Gastrocnemius medialis (tissue), 4 donors: ENCODE measurements at regions not wholly inside any gene's neighbourhood (a gene's known extent, or its start where the extent isn't known, plus 50 kb on each side); places are given as distances from the start of the nearest gene placed in this dataset.
"Not testable (repeated sequence)": the region's sequence is repeated elsewhere in the genome, so short reads cannot be mapped to it uniquely, and the experiment has no call there.

Experiments
- ATAC-seq, 2 donors: fragments of 150-250 bp; one replicate each; pipeline ENCODE4 v1.9.1; 2016
- DNase-seq, 2 donors: peaks; one replicate each; pipeline ENCODE4 v3.0.0-alpha.2; 2019
- H3K27ac ChIP-seq, 4 donors: fragments of 200-600 bp; sonication (generic); 1 replicate in 1 of 4; 2 replicates in 3 of 4; pipeline ENCODE4 v1.5.1; 2016 to 2018; ENCODE audit warnings: mild to moderate bottlenecking in 2 of 4, moderate library complexity in 1 of 4
- H3K27me3 ChIP-seq, 3 donors: fragments of 200-600 bp; sonication (generic) in 2 of 3; 1 replicate in 1 of 3; 2 replicates in 2 of 3; pipeline versions ENCODE4 v1.5.1 to v1.6.0; 2016 to 2019; ENCODE audit warnings: mild to moderate bottlenecking in 1 of 3, moderate library complexity in 1 of 3
- H3K36me3 ChIP-seq, 2 donors: fragments of 200-600 bp; sonication (generic) in 1 of 2; one replicate each; pipeline ENCODE4 v1.5.1; 2017 to 2018
- H3K4me1 ChIP-seq, 2 donors: fragments of 200-600 bp; sonication (generic) in 1 of 2; one replicate each; pipeline ENCODE4 v1.5.1; 2016 to 2017; ENCODE audit warnings: mild to moderate bottlenecking in 2 of 2
- H3K4me3 ChIP-seq, 4 donors: fragments of 200-600 bp; sonication (generic) in 3 of 4; 1 replicate in 1 of 4; 2 replicates in 3 of 4; pipeline ENCODE4 v1.5.1; 2016 to 2019; ENCODE audit warnings: mild to moderate bottlenecking in 2 of 4
- H3K9me3 ChIP-seq, 3 donors: fragments of 200-600 bp; sonication (generic) in 2 of 3; 1 replicate in 1 of 3; 2 replicates in 2 of 3; pipeline ENCODE4 v1.5.1; 2016 to 2019
- POLR2A ChIP-seq, 2 donors: fragments of 450-650 bp; IDR thresholded peaks; one replicate each; pipeline ENCODE4 v1.6.1; 2017; ENCODE audit warnings: antibody characterized with exemption in 2 of 2, mild to moderate bottlenecking in 2 of 2, moderate library complexity in 2 of 2
- in situ Hi-C, 4 donors: fragments of 200-750 bp; cut with MboI; loops; one replicate each; pipeline versions ENCODE4 v1.15.0 to v1.8.0; 2017; ENCODE audit warnings: low sequenced_read_pairs in 4 of 4
- intact Hi-C: fragments of 100-400 bp; cut with DNase I; formaldehyde crosslinking; loops from one replicate; pipeline ENCODE4 v1.15.1; 2023; ENCODE audit warnings: low total_unique reads
- TF ChIP-seq, protein P1 (sequence below), 5 experiments: fragments of 450-650 bp in 3 of 5; fragments of 200-600 bp in 2 of 5; sonication (generic) in 2 of 5; IDR thresholded peaks in 4 of 5; conservative IDR thresholded peaks in 1 of 5; 1 replicate in 4 of 5; 2 replicates in 1 of 5; pipeline ENCODE4 v1.5.1; 2016 to 2019; ENCODE audit warnings: antibody characterized with exemption in 5 of 5, mild to moderate bottlenecking in 3 of 5, moderate library complexity in 3 of 5

DNA sequence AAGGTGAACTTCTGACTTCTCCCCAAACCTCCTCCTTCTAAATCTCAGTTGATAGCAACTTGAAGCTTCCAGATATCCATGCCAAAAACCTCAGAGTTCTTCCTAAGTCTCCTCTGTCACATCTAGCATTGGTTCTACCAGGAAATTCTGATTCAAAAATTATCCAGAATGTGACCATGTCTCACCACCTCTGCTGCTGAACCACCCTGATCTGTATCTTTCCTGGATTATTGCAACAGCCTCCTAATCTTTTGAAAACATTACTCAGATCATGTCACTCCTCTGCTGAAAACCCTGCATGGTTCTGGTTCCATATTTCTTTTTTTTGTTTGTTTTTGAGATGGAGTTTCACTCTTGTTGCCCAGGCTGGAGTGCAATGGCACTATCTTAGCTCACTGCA is 78.7 kb upstream of the TNFSF11 start:
- Histone ChIP-seq H3K27me3 (no peaks in the 10 kb centered on the region), H3K4me1 (no peaks in the 10 kb centered on the region), H3K36me3 (no peaks in the 10 kb centered on the region), H3K9me3 (no peaks in the 10 kb centered on the region), H3K27ac (no peak overlapping the region), H3K4me3 (no peak overlapping the region)
- no peak for ATAC-seq
- DNase-seq = no peak
- in situ Hi-C loops (no loop called here), intact Hi-C loops (no loop called here)
- TF ChIP-seq, protein P1, sequence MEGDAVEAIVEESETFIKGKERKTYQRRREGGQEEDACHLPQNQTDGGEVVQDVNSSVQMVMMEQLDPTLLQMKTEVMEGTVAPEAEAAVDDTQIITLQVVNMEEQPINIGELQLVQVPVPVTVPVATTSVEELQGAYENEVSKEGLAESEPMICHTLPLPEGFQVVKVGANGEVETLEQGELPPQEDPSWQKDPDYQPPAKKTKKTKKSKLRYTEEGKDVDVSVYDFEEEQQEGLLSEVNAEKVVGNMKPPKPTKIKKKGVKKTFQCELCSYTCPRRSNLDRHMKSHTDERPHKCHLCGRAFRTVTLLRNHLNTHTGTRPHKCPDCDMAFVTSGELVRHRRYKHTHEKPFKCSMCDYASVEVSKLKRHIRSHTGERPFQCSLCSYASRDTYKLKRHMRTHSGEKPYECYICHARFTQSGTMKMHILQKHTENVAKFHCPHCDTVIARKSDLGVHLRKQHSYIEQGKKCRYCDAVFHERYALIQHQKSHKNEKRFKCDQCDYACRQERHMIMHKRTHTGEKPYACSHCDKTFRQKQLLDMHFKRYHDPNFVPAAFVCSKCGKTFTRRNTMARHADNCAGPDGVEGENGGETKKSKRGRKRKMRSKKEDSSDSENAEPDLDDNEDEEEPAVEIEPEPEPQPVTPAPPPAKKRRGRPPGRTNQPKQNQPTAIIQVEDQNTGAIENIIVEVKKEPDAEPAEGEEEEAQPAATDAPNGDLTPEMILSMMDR (IDR thresholded peaks at IDR 0.05 in 4 of 5, conservative IDR thresholded peaks at IDR 0.05 in 1 of 5) = no peak
- no peak for TF ChIP-seq POLR2A (IDR thresholded peaks at IDR 0.05)

DNA sequence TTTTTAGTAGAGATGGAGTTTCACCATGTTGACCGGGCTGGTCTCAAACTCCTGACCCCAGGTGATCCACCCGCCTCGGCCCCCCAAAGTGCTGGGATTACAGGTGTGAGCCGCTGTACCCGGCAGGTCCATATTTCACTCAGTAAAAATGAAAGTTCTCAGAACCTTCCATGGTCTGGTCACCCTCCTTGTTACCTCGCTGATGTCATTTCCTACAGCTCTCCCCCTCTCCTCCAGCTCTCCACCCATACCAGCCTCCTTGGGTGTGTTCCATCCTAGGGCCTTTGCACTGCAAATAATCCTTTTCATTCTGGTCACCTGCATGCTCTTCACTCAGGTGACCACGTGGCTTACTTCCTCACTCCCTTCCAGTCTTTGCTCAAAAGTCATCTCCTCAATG is 78.2 kb upstream of the TNFSF11 start:
- TF ChIP-seq POLR2A (IDR thresholded peaks at IDR 0.05) = no peak
- TF ChIP-seq, protein P1 (IDR thresholded peaks at IDR 0.05 in 4 of 5, conservative IDR thresholded peaks at IDR 0.05 in 1 of 5) = no peak
- no peak for ATAC-seq
- H3K9me3 ChIP-seq = no peaks in the 10 kb centered on the region
- no peak for DNase-seq
- intact Hi-C loops (no loop called here), in situ Hi-C loops (no loop called here)
- H3K4me1 ChIP-seq = no peaks in the 10 kb centered on the region
- no peak overlapping the region for H3K27ac ChIP-seq
- no peaks in the 10 kb centered on the region for H3K36me3 ChIP-seq
- no peak overlapping the region for H3K4me3 ChIP-seq
- H3K27me3 ChIP-seq = no peaks in the 10 kb centered on the region

DNA sequence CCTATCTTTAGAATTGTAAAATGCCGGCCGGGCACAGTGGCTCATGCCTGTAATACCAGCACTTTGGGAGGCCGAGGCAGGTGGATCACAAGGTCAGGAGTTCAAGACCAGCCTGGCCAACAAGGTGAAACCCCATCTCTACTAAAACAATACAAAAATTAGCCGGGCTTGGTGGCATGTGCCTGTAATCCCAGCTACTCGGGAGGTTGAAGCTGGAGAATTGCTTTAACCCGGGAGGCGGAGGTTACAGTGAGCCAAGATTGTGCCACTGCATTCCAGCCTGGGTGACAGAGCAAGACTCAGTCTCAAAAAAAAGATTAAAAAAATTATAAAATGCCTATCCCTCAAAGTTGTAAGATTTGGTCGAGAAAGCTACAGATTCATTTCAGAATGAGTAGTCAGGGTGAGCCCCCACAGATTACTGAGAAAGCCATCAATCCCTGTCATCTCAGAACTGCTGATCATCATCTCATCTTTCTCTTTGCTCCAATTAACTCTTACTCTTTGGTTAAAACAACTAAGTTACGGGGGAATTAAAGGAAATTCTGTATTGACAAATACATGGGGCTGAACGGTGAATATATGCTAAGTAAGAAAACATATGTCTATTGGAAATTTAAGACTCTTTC is 76.9 kb upstream of the TNFSF11 start:
- H3K4me3 ChIP-seq, DNase-seq, H3K27me3 ChIP-seq, H3K9me3 ChIP-seq, ATAC-seq, H3K4me1 ChIP-seq, in situ Hi-C loops, H3K27ac ChIP-seq, H3K36me3 ChIP-seq, intact Hi-C loops: not testable (repeated sequence)

DNA sequence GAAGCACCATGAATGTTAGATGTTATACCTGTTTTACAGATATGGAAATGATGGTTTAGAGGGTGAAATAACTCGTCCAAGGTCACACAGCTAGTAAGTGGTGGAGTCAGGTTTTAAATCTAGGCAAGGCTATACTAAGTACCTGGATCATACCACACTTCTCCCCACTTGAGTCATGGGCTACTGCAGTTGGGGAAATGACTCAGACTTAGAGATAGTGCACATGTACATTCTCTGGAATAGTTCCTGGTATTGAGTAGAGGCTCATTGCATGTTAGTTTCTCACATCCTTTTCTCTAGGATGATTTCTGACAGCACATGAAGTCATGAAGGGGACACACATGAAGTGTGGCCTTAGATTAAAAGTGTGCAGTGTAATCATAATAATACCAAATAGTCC is 76.2 kb upstream of the TNFSF11 start:
- Histone ChIP-seq H3K4me3 (no peak overlapping the region), H3K36me3 (no peaks in the 10 kb centered on the region), H3K27me3 (no peaks in the 10 kb centered on the region), H3K27ac (no peak overlapping the region), H3K9me3 (no peaks in the 10 kb centered on the region), H3K4me1 (no peaks in the 10 kb centered on the region)
- TF ChIP-seq, protein P1 (IDR thresholded peaks at IDR 0.05 in 4 of 5, conservative IDR thresholded peaks at IDR 0.05 in 1 of 5) = no peak
- no peak for TF ChIP-seq POLR2A (IDR thresholded peaks at IDR 0.05)
- intact Hi-C loops (no loop called here), in situ Hi-C loops (no loop called here)
- ATAC-seq (no peak), DNase-seq (no peak)

DNA sequence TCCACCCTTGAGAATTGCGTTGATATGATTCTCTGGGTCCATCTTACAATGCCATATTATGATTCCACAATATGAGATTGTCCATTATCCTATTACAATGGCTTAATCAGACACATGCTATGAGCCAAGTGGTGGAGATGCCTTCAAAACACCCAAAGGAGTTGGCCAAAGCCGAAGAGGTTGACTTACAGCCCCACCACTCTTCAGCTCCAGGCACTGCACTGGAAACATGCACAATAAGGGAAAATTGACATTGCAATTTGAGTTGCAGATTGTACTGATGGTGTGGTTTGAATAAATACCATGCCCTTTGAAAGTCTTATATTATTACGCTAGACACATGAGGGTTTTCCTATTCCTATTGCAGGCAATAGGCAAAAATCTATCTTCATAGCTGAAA is 75.4 kb upstream of the TNFSF11 start:
- H3K4me3 ChIP-seq = no peak overlapping the region

More for the DNA sequence above, 75.4 kb upstream of the TNFSF11 start:
- in situ Hi-C loops (no loop called here), intact Hi-C loops (no loop called here)
- ATAC-seq = no peak
- no peak for DNase-seq
- TF ChIP-seq, protein P1 (IDR thresholded peaks at IDR 0.05 in 4 of 5, conservative IDR thresholded peaks at IDR 0.05 in 1 of 5) = no peak
- TF ChIP-seq POLR2A (IDR thresholded peaks at IDR 0.05) = no peak
- Histone ChIP-seq H3K27me3 (no peaks in the 10 kb centered on the region), H3K27ac (no peak overlapping the region), H3K36me3 (no peaks in the 10 kb centered on the region), H3K9me3 (no peaks in the 10 kb centered on the region), H3K4me1 (no peaks in the 10 kb centered on the region)
